DOHH2 (cell line): ENCODE measurements at regions not wholly inside any gene's neighbourhood (a gene's known extent, or its start where the extent isn't known, plus 50 kb on each side); places are given as distances from the start of the nearest gene placed in this dataset.

Experiments
- CTCF ChIP-seq: fragments of 200-600 bp; sonication (generic); IDR thresholded peaks from one replicate; pipeline ENCODE4 v1.5.1; 2014; ENCODE audit warnings: antibody characterized with exemption, mild to moderate bottlenecking, low read depth, low read length; ENCODE audit not compliant: poor library complexity, severe bottlenecking
- EZH2phosphoT487 ChIP-seq: fragments of 200-600 bp; sonication (generic); IDR thresholded peaks from 2 replicates; pipeline ENCODE4 v1.6.1; 2017; ENCODE audit warnings: borderline replicate concordance, mild to moderate bottlenecking, antibody characterized with exemption, low read length, moderate library complexity, mixed read lengths

GRCh38 chr12:124194893-124195566 is 99.9 kb upstream of the RFLNA start:
- TF ChIP-seq CTCF, result no peak
- TF ChIP-seq EZH2phosphoT487, result no peak
